AG09309 (cell line): ENCODE measurements at regions not wholly inside any gene's neighbourhood (a gene's known extent, or its start where the extent isn't known, plus 50 kb on each side); places are given as distances from the start of the nearest gene placed in this dataset.

Experiments
- DNase-seq: peaks from one replicate; pipeline ENCODE4 v3.0.0-alpha.2; 2010; ENCODE audit warnings: low read depth
- H3K4me3 ChIP-seq: 2 replicates; pipeline ENCODE4 v1.5.1; 2011; ENCODE audit warnings: mild to moderate bottlenecking, low read depth, low read length, moderate library complexity; ENCODE audit not compliant: control insufficient read depth
- TF ChIP-seq, protein P1 (sequence below): IDR thresholded peaks from 2 replicates; pipeline ENCODE4 v1.5.1; 2011; ENCODE audit warnings: mild to moderate bottlenecking, low read depth, low read length, inconsistent platforms; ENCODE audit not compliant: insufficient read depth, control insufficient read depth; ENCODE audit errors: missing control alignments

DNA sequence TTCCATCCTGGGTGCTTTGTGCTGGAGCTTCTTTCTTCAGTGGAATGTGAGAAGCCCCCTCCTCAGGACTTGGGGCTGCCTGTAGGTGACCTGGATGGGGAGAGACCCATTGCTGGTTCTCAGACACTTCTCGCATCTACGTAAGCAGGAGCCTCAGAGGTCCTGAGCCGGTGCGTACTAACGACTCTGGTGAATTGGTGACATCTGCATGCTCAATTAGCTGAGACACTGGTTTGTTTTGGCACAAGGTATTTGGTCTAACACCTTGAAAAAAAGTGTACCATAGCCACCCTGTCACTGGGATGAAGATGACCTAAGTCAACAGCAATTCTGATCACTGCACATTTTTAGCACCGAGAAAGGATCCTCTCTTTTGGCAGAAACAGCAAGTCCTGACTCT, 57.7 kb downstream of the LRRC30 start:
- DNase-seq = no peak
- no peak overlapping the region for H3K4me3 ChIP-seq
- TF ChIP-seq, protein P1, sequence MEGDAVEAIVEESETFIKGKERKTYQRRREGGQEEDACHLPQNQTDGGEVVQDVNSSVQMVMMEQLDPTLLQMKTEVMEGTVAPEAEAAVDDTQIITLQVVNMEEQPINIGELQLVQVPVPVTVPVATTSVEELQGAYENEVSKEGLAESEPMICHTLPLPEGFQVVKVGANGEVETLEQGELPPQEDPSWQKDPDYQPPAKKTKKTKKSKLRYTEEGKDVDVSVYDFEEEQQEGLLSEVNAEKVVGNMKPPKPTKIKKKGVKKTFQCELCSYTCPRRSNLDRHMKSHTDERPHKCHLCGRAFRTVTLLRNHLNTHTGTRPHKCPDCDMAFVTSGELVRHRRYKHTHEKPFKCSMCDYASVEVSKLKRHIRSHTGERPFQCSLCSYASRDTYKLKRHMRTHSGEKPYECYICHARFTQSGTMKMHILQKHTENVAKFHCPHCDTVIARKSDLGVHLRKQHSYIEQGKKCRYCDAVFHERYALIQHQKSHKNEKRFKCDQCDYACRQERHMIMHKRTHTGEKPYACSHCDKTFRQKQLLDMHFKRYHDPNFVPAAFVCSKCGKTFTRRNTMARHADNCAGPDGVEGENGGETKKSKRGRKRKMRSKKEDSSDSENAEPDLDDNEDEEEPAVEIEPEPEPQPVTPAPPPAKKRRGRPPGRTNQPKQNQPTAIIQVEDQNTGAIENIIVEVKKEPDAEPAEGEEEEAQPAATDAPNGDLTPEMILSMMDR = no peak

DNA sequence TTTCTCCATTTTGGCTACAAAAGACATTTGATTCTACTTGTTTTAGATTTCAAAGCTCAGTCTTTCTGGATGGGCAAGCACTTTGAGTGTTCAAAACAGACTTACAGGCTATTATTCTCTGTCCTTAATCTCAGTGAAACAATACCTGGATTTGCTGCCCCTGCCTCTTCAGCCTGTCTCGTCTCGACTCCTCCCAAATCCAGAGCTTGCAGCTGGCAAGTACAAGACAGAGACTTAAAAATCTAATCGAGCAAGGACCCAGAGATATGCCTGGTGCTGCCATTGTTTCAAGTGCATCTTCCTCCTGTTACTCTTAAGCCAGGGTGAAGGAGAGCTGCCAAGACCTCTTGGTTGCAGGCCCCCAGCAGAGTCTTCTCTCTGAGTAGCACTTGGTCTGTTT, 59.2 kb downstream of the LRRC30 start:
- TF ChIP-seq, protein P1 = no peak

DNA sequence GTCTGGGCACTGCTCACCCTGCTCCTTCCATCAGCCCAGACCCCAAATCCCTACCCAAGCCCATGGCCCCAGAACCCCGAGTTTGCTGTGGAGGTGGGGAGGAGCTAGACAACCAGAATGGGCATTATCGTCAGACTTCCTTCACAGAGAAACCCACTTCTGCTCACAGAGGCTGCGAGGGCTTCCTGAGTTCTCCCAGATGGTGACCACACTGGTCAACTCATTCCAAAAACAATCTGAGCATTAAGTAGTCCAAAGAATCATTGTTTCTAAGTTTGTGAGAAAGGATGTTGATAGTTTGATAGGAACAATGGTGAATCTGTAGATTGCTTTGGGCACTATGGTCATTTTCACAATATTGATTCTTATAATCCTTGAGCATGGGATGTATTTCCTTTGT, 60.2 kb downstream of the LRRC30 start:
- TF ChIP-seq, protein P1 = no peak
- DNase-seq = no peak
- H3K4me3 ChIP-seq = no peak overlapping the region

More for the DNA sequence above, 59.2 kb downstream of the LRRC30 start:
- no peak overlapping the region for H3K4me3 ChIP-seq
- no peak for DNase-seq

DNA sequence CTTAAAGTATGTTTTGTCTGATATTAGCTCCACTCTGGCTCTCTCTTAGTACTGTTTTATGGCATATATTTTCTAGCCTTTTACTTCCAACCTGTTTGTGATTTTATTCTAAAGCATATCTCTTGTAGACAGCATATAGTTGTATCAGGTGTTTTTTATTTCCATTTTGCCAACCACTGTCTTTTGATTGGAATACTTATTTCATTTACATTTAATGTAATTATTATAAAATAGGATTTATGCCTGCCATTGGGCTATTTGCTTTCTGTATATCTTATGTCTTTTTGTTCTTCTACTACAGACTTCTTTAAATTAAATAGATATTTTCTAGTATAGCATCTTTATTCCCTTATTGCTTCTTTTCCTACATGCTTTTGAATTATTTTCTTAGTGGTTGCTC, 67.3 kb downstream of the LRRC30 start:
- DNase-seq = no peak
- TF ChIP-seq, protein P1 = no peak
- no peak overlapping the region for H3K4me3 ChIP-seq

DNA sequence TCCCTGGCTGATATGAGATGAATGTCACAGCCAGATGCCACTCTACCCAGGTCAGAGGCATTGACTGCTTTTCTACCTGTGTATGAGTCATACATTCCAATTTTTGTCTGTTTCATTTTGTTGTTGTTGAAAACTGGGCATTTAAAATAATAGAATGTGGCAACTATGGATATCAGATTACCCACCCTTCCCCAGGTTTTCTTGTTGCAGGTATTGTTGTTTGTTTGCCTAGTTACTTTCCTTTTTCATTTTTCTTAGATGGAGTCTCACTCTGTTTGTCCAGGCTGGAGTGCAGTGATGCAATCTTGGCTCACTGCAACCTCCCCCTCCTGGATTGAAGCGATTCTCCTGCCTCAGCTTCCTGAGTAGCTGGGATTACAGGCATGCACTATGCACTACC, 70.2 kb downstream of the LRRC30 start:
- no peak overlapping the region for H3K4me3 ChIP-seq
- TF ChIP-seq, protein P1 = no peak
- no peak for DNase-seq

DNA sequence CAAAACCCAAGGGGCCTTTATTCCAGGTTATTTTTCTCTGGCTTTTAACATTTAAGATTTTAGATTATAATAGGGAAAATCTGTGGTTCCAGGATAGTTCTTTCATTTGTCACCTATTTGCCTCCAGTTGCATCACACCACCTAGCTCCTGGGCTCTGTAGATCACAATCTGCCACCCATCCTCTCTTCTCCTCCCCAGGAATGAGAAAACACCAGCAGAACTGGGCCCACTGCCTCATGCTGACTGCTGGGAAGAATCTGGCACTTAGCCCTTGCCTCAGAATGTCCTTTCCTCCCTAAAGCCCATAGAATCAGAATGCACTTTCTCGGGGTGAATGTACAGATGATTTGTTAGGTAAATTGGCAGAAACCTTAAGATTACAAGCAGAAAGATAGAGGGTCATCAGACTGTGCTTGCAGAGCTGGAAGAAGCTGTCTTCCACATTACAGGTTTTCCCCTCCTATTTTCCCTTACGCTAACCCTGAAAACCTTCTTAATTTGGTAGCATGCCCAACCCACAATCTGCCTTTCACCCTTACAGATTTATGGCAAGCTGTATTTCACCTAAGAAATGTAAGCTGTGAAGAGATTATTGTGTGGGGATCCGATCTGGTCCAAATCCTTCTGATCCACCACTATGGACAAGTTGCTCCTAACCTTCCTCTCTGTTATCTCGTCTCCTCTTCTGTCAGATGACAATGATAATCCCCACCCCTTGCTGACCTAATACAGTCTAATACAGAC, 72.6 kb downstream of the LRRC30 start:
- no peak overlapping the region for H3K4me3 ChIP-seq
- no peak for DNase-seq
- TF ChIP-seq, protein P1 = no peak
